ENCODE measurements at regions not wholly inside any gene's neighbourhood (a gene's known extent, or its start where the extent isn't known, plus 50 kb on each side); places are given as distances from the start of the nearest gene placed in this dataset.

DNA sequence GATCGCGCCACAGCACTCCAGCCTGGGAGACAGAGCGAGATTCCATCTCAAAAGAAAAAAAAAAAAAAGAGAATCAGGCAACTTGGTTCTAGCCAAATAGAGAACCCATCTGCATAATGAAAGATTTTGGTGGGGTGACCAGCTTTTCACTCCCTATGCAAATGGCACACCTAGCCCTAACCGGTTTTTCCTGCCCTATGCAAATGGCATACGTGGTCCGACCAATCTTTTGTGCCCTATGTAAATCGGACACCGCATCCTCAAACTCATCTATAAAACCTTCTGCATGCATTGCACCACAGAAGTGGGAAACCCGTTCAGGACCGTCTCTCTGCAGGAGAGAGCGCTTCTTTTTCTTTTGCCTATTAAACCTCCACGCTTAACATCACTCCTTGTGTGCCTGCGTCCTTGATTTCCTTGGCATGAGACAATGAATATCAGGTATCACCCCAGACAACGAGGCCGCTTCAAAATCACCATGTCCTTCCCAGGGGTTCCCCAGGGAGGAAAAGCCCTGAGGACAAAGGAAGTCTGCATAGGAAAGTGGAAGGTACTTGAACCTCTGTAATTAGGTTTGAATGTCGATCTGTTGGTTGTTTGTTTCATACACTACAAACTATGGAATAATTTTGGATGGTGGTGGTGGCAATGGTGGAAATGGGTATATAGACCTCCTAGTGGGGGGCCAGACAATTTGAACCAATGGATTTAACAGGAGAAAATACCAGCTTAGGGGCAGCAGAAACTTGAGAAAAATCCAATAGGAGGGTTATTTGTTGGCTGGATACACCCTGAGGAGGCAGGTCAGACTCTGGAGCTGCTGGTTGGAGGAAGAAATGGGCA is 396.2 kb downstream of the TYW1 start:
- Histone ChIP-seq H2BK5ac (ENCODE audit: low read length) (no peak overlapping the region), H3K27me3 (ENCODE audit: insufficient read depth, low read length, poor library complexity) (no peaks in the 10 kb centered on the region), H4K8ac (ENCODE audit: low read depth, low read length) (no peak overlapping the region), H3K27ac (ENCODE audit: low read depth, low read length) (no peak overlapping the region), H3K18ac (ENCODE audit: low read length) (no peak overlapping the region), H2BK120ac (ENCODE audit: low read depth, low read length) (no peak overlapping the region), H4K5ac (ENCODE audit: low read length) (no peak overlapping the region), H3K23ac (ENCODE audit: low read length) (no peak overlapping the region), H3K4ac (ENCODE audit: low read depth, low read length) (no peak overlapping the region), H2BK15ac (replicated peaks; ENCODE audit: low read depth) (no peak overlapping the region), H2AK5ac (ENCODE audit: low read length) (no peak overlapping the region), H3K79me2 (ENCODE audit: control insufficient read depth, insufficient read depth, low read length) (no peaks in the 10 kb centered on the region), H3K4me1 (ENCODE audit: control insufficient read depth, low read depth, low read length) (no peaks in the 10 kb centered on the region), H3K56ac (ENCODE audit: low read length) (no peak overlapping the region), H3K79me1 (ENCODE audit: low read length) (no peaks in the 10 kb centered on the region), H3K4me3 (ENCODE audit: low read length) (no peak overlapping the region), H3K4me2 (ENCODE audit: low read length) (peak overlapping the region; percentile 5), H3K36me3 (ENCODE audit: control insufficient read depth, insufficient read depth, low read length) (no peaks in the 10 kb centered on the region), H3K9ac (ENCODE audit: low read length) (no peak overlapping the region)
- no CpG with 5 or more reads among the region's 16 CpGs for WGBS (ENCODE audit: extremely low coverage, insufficient coverage, low lambda C conversion rate)
- peak; percentile 77 for DNase-seq

DNA sequence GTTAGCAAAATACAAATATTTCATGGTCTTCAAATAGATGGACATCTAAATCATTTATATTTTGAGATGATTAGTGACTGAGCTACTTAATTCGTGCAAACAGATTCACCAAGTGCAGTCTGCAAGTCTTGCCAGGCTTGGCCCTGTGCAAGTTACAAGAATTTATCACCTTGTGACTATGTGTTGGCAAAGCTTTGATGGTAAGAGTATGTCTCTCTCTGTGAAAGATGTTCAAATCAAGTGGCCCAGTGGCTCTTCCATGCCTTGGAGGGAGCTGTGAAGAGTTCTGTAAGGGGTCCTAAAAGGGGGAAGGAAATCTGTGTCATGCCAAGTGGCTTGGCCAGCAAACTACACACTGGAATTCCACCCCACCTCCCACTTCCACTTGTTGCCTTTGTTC is 397.3 kb downstream of the TYW1 start:
- Histone ChIP-seq H3K27ac (ENCODE audit: low read depth, low read length) (no peak overlapping the region), H2BK15ac (replicated peaks; ENCODE audit: low read depth) (no peak overlapping the region), H4K5ac (ENCODE audit: low read length) (no peak overlapping the region), H2AK5ac (ENCODE audit: low read length) (no peak overlapping the region), H4K8ac (ENCODE audit: low read depth, low read length) (no peak overlapping the region), H3K4me1 (ENCODE audit: control insufficient read depth, low read depth, low read length) (no peaks in the 10 kb centered on the region), H2BK5ac (ENCODE audit: low read length) (no peak overlapping the region), H3K18ac (ENCODE audit: low read length) (no peak overlapping the region), H2BK120ac (ENCODE audit: low read depth, low read length) (no peak overlapping the region), H3K4ac (ENCODE audit: low read depth, low read length) (no peak overlapping the region), H3K23ac (ENCODE audit: low read length) (no peak overlapping the region), H3K4me2 (ENCODE audit: low read length) (no peak overlapping the region), H3K79me2 (ENCODE audit: control insufficient read depth, insufficient read depth, low read length) (no peaks in the 10 kb centered on the region), H3K4me3 (ENCODE audit: low read length) (no peak overlapping the region), H3K56ac (ENCODE audit: low read length) (no peak overlapping the region), H3K79me1 (ENCODE audit: low read length) (no peaks in the 10 kb centered on the region), H3K36me3 (ENCODE audit: control insufficient read depth, insufficient read depth, low read length) (no peaks in the 10 kb centered on the region), H3K27me3 (ENCODE audit: insufficient read depth, low read length, poor library complexity) (no peaks in the 10 kb centered on the region), H3K9ac (ENCODE audit: low read length) (no peak overlapping the region)
- WGBS (ENCODE audit: extremely low coverage, insufficient coverage, low lambda C conversion rate) = no CpG with 5 or more reads among the region's 1 CpG
- DNase-seq = no peak

DNA sequence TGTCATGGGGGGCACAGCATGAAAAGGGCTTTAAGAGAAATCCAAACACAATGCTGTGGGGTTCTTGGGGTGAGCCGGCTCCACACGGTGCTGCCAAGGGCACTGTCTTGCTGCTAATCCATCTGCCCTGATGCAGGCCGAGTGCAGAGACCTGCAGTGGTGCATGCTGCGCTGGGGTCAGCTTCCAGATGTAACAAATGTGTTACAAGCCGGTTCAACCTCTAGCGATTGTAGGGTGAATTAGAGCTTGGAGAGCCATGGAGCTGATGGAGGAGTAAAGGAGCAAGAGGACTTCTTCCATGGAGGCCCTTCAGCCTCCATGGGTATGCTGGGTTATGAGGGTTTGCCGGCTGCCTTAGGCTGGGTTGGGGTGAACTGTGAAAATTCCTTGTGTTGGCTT is 402.3 kb downstream of the TYW1 start:
- H3K27ac ChIP-seq (ENCODE audit: low read depth, low read length) = no peak overlapping the region
- no peak overlapping the region for H3K18ac ChIP-seq (ENCODE audit: low read length)
- H2BK5ac ChIP-seq (ENCODE audit: low read length) = no peak overlapping the region
- no peak overlapping the region for H3K23ac ChIP-seq (ENCODE audit: low read length)
- no peak overlapping the region for H2BK15ac ChIP-seq (replicated peaks; ENCODE audit: low read depth)
- no peak overlapping the region for H3K4me3 ChIP-seq (ENCODE audit: low read length)
- H3K9ac ChIP-seq (ENCODE audit: low read length) = no peak overlapping the region
- no peak overlapping the region for H2AK5ac ChIP-seq (ENCODE audit: low read length)
- no peak overlapping the region for H2BK120ac ChIP-seq (ENCODE audit: low read depth, low read length)
- H3K27me3 ChIP-seq (ENCODE audit: insufficient read depth, low read length, poor library complexity) = no peaks in the 10 kb centered on the region
- H4K8ac ChIP-seq (ENCODE audit: low read depth, low read length) = no peak overlapping the region
- H3K79me2 ChIP-seq (ENCODE audit: control insufficient read depth, insufficient read depth, low read length) = no peaks in the 10 kb centered on the region
- no peak overlapping the region for H4K5ac ChIP-seq (ENCODE audit: low read length)
- no peak overlapping the region for H3K4ac ChIP-seq (ENCODE audit: low read depth, low read length)
- DNase-seq = no peak
- H3K56ac ChIP-seq (ENCODE audit: low read length) = no peak overlapping the region
- H3K4me2 ChIP-seq (ENCODE audit: low read length) = no peak overlapping the region
- H3K79me1 ChIP-seq (ENCODE audit: low read length) = no peaks in the 10 kb centered on the region
- no peaks in the 10 kb centered on the region for H3K36me3 ChIP-seq (ENCODE audit: control insufficient read depth, insufficient read depth, low read length)
- H3K4me1 ChIP-seq (ENCODE audit: control insufficient read depth, low read depth, low read length) = no peaks in the 10 kb centered on the region
- no CpG with 5 or more reads among the region's 7 CpGs for WGBS (ENCODE audit: extremely low coverage, insufficient coverage, low lambda C conversion rate)

DNA sequence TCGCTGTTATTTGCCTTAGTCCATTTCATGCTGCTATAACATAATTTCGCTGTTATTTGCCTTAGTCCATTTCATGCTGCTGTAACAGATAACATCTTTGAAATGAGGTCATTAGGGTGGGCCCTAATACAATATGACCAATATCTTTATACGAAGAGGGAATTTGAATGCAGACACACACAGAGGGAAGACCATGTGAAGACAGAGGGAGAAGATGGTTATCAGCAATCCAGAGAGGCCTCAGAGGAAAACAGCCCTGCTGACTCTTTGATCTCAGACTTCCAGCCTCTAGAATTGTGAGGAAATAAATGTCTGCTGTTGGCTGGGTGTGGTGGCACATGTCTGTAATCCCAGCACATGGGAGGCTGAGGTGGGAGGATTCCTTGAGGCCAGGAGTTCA is 404.9 kb downstream of the TYW1 start:
- H2BK15ac ChIP-seq (replicated peaks; ENCODE audit: low read depth) = no peak overlapping the region
- no peak overlapping the region for H2AK5ac ChIP-seq (ENCODE audit: low read length)
- DNase-seq = no peak
- H3K23ac ChIP-seq (ENCODE audit: low read length) = no peak overlapping the region
- H3K9ac ChIP-seq (ENCODE audit: low read length) = no peak overlapping the region
- H4K8ac ChIP-seq (ENCODE audit: low read depth, low read length) = no peak overlapping the region
- no peak overlapping the region for H3K4me3 ChIP-seq (ENCODE audit: low read length)
- no peaks in the 10 kb centered on the region for H3K4me1 ChIP-seq (ENCODE audit: control insufficient read depth, low read depth, low read length)
- no peak overlapping the region for H3K4me2 ChIP-seq (ENCODE audit: low read length)
- H3K18ac ChIP-seq (ENCODE audit: low read length) = no peak overlapping the region
- no peaks in the 10 kb centered on the region for H3K79me1 ChIP-seq (ENCODE audit: low read length)
- no peak overlapping the region for H3K27ac ChIP-seq (ENCODE audit: low read depth, low read length)
- H3K36me3 ChIP-seq (ENCODE audit: control insufficient read depth, insufficient read depth, low read length) = no peaks in the 10 kb centered on the region
- no peak overlapping the region for H2BK120ac ChIP-seq (ENCODE audit: low read depth, low read length)
- H3K4ac ChIP-seq (ENCODE audit: low read depth, low read length) = no peak overlapping the region
- H3K56ac ChIP-seq (ENCODE audit: low read length) = no peak overlapping the region
- no peak overlapping the region for H4K5ac ChIP-seq (ENCODE audit: low read length)
- no CpG with 5 or more reads among the region's 3 CpGs for WGBS (ENCODE audit: extremely low coverage, insufficient coverage, low lambda C conversion rate)
- H2BK5ac ChIP-seq (ENCODE audit: low read length) = no peak overlapping the region
- H3K79me2 ChIP-seq (ENCODE audit: control insufficient read depth, insufficient read depth, low read length) = no peaks in the 10 kb centered on the region
- no peaks in the 10 kb centered on the region for H3K27me3 ChIP-seq (ENCODE audit: insufficient read depth, low read length, poor library complexity)

DNA sequence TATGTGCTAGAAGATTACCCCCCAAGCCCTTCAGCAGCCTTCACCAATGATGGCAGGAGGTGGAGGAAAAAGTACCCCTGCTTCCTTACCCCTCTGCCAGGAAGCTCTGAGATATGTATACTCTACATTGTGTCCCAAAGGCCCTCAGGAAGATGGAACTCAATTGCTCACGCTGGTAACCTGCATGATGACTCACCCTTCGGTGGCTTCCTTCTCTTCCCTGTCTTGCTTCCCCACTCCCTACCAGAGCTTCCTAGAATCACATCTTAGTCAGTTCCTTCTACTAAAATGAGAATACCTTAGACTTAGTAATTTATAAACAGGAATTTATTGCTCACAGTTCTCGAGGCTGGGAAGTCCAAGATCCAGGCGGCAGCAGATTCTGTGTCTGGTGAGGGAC is 405.6 kb downstream of the TYW1 start:
- WGBS (ENCODE audit: extremely low coverage, insufficient coverage, low lambda C conversion rate) = no CpG with 5 or more reads among the region's 4 CpGs
- Histone ChIP-seq H2BK5ac (ENCODE audit: low read length) (no peak overlapping the region), H2AK5ac (ENCODE audit: low read length) (no peak overlapping the region), H2BK120ac (ENCODE audit: low read depth, low read length) (no peak overlapping the region), H3K79me2 (ENCODE audit: control insufficient read depth, insufficient read depth, low read length) (no peaks in the 10 kb centered on the region), H3K4me3 (ENCODE audit: low read length) (no peak overlapping the region), H3K18ac (ENCODE audit: low read length) (no peak overlapping the region), H3K79me1 (ENCODE audit: low read length) (no peaks in the 10 kb centered on the region), H4K5ac (ENCODE audit: low read length) (no peak overlapping the region), H3K9ac (ENCODE audit: low read length) (no peak overlapping the region), H3K36me3 (ENCODE audit: control insufficient read depth, insufficient read depth, low read length) (no peaks in the 10 kb centered on the region), H3K27ac (ENCODE audit: low read depth, low read length) (no peak overlapping the region), H3K27me3 (ENCODE audit: insufficient read depth, low read length, poor library complexity) (no peaks in the 10 kb centered on the region), H3K4me2 (ENCODE audit: low read length) (no peak overlapping the region), H3K4me1 (ENCODE audit: control insufficient read depth, low read depth, low read length) (no peaks in the 10 kb centered on the region), H3K56ac (ENCODE audit: low read length) (no peak overlapping the region), H2BK15ac (replicated peaks; ENCODE audit: low read depth) (no peak overlapping the region), H4K8ac (ENCODE audit: low read depth, low read length) (no peak overlapping the region), H3K23ac (ENCODE audit: low read length) (no peak overlapping the region), H3K4ac (ENCODE audit: low read depth, low read length) (no peak overlapping the region)
- DNase-seq = no peak

DNA sequence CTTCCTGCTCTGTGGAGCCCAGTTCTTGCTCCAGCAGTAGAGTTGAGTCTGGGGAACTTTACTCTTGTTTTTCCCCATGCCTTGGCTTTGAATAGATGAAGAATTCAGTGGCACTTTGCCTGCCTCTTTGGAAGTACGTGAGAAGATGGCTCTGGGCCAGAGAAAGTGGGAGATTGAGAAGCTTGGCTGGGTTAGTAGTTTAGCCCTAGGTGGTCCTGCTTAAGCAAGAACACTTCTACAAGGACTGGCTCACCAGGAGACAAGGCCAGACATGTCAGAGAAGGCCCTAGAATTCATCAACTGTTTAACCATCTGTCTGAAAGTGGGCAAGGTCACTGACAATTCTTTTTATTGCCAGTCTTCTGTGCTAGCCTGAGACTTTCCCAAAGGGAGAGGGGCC is 410.3 kb downstream of the TYW1 start:
- Histone ChIP-seq H3K27ac (ENCODE audit: low read depth, low read length) (no peak overlapping the region), H3K18ac (ENCODE audit: low read length) (no peak overlapping the region), H3K4me3 (ENCODE audit: low read length) (no peak overlapping the region), H2AK5ac (ENCODE audit: low read length) (no peak overlapping the region), H3K9ac (ENCODE audit: low read length) (no peak overlapping the region), H4K8ac (ENCODE audit: low read depth, low read length) (no peak overlapping the region), H3K56ac (ENCODE audit: low read length) (no peak overlapping the region), H3K4me2 (ENCODE audit: low read length) (no peak overlapping the region), H3K4ac (ENCODE audit: low read depth, low read length) (no peak overlapping the region), H3K79me2 (ENCODE audit: control insufficient read depth, insufficient read depth, low read length) (no peaks in the 10 kb centered on the region), H3K23ac (ENCODE audit: low read length) (no peak overlapping the region), H2BK5ac (ENCODE audit: low read length) (no peak overlapping the region), H4K5ac (ENCODE audit: low read length) (no peak overlapping the region), H2BK15ac (replicated peaks; ENCODE audit: low read depth) (no peak overlapping the region), H3K36me3 (ENCODE audit: control insufficient read depth, insufficient read depth, low read length) (no peaks in the 10 kb centered on the region), H3K4me1 (ENCODE audit: control insufficient read depth, low read depth, low read length) (no peaks in the 10 kb centered on the region), H3K79me1 (ENCODE audit: low read length) (no peaks in the 10 kb centered on the region), H3K27me3 (ENCODE audit: insufficient read depth, low read length, poor library complexity) (no peaks in the 10 kb centered on the region), H2BK120ac (ENCODE audit: low read depth, low read length) (no peak overlapping the region)
- no CpG with 5 or more reads among the region's 1 CpG for WGBS (ENCODE audit: extremely low coverage, insufficient coverage, low lambda C conversion rate)
- no peak for DNase-seq
